GM12875 (cell line): ENCODE measurements at regions not wholly inside any gene's neighbourhood (a gene's known extent, or its start where the extent isn't known, plus 50 kb on each side); places are given as distances from the start of the nearest gene placed in this dataset.
"Not testable (repeated sequence)": the region's sequence is repeated elsewhere in the genome, so short reads cannot be mapped to it uniquely, and the experiment has no call there.

Experiments used
- H3K4me3 ChIP-seq: one replicate; pipeline ENCODE4 v1.5.1; 2011; ENCODE audit warnings: low read depth, low read length, control low read depth
- TF ChIP-seq, protein P1 (sequence below): IDR thresholded peaks from 2 replicates; pipeline ENCODE4 v1.5.1; 2011; ENCODE audit warnings: low read depth, mild to moderate bottlenecking, control low read depth, inconsistent platforms, low read length, moderate library complexity, borderline replicate concordance; ENCODE audit not compliant: insufficient read depth

GRCh38 chr3:81086348-81086747, 675.1 kb downstream of the GBE1 start:
- TF ChIP-seq, protein P1, sequence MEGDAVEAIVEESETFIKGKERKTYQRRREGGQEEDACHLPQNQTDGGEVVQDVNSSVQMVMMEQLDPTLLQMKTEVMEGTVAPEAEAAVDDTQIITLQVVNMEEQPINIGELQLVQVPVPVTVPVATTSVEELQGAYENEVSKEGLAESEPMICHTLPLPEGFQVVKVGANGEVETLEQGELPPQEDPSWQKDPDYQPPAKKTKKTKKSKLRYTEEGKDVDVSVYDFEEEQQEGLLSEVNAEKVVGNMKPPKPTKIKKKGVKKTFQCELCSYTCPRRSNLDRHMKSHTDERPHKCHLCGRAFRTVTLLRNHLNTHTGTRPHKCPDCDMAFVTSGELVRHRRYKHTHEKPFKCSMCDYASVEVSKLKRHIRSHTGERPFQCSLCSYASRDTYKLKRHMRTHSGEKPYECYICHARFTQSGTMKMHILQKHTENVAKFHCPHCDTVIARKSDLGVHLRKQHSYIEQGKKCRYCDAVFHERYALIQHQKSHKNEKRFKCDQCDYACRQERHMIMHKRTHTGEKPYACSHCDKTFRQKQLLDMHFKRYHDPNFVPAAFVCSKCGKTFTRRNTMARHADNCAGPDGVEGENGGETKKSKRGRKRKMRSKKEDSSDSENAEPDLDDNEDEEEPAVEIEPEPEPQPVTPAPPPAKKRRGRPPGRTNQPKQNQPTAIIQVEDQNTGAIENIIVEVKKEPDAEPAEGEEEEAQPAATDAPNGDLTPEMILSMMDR, result no peak

GRCh38 chr3:81080608-81081007, 680.8 kb downstream of the GBE1 start:
- no peak overlapping the region for H3K4me3 ChIP-seq
- TF ChIP-seq, protein P1, result no peak

More at GRCh38 chr3:81086348-81086747, 675.1 kb downstream of the GBE1 start:
- no peak overlapping the region for H3K4me3 ChIP-seq

GRCh38 chr3:81072591-81072990, 688.9 kb downstream of the GBE1 start:
- no peak overlapping the region for H3K4me3 ChIP-seq
- TF ChIP-seq, protein P1, result no peak

- TF ChIP-seq, protein P1, result no peak
- no peak overlapping the region for H3K4me3 ChIP-seq
Measured at GRCh38 chr3:81068546-81068945, 692.9 kb downstream of the GBE1 start.

DNA sequence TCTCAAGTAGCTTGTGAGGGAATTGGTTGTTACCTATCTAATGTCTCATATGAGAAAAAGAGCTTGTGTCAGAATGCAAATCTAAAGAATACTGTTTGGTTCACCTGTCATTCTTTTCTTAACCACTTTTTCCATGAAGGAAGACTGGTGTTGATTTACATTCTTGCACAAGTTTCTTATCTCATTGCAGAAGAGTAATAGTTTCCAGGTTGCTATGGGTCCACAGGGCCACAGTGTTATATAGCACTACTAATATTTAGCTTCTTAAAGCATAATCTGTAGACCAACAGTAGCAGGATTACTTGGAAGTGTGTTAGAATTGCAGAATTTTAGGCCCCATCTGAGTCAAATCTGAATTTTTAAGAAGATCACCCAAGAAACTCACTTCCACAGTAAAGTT, 697.5 kb downstream of the GBE1 start:
- no peak overlapping the region for H3K4me3 ChIP-seq
- TF ChIP-seq, protein P1, result no peak

GRCh38 chr3:81051133-81051532, 710.3 kb downstream of the GBE1 start:
- not testable (repeated sequence) for H3K4me3 ChIP-seq

DNA sequence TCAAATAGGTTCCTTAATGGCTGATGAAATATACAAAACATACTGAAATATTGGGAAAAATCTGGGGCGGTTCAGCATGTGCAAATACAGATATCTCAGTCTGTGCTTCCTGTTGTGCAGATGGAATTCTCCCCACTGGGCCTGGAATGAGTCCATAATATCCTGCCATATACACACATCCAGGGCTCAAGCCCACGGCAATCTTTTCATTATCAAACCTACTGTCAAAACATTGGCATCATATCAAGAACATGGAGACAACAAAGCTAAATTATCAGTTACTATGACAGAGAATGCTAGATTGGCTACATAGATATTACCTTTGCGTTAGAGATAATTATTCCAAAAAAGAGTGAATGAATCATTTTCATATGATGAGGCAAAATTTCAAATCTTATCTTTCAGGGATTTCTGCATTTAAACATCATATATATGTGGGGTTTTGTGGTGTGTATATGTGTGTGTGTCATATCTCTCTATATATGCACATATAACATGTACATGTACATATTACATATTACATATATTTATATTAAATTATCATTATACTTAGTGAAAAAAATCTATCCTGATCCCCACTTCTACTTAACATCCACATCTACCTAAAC, 713.3 kb downstream of the GBE1 start:
- H3K4me3 ChIP-seq, result no peak overlapping the region
- TF ChIP-seq, protein P1, result no peak
